Sigmoid colon (tissue), 6 donors: ENCODE measurements at regions not wholly inside any gene's neighbourhood (a gene's known extent, or its start where the extent isn't known, plus 50 kb on each side); places are given as distances from the start of the nearest gene placed in this dataset.
"Not testable (repeated sequence)": the region's sequence is repeated elsewhere in the genome, so short reads cannot be mapped to it uniquely, and the experiment has no call there.

Experiments
- DNase-seq: peaks from one replicate; pipeline ENCODE4 v3.0.0-alpha.2; 2019
- H3K27ac ChIP-seq, 4 donors: fragments of 200-600 bp; sonication (generic); one replicate each; pipeline ENCODE4 v1.5.1; 2016 to 2019; ENCODE audit warnings: mild to moderate bottlenecking in 1 of 4
- H3K27me3 ChIP-seq, 3 donors: fragments of 200-600 bp; sonication (generic); one replicate each; pipeline ENCODE4 v1.5.1; 2019; ENCODE audit warnings: mild to moderate bottlenecking in 1 of 3
- H3K36me3 ChIP-seq, 4 donors: fragments of 200-600 bp; sonication (generic); one replicate each; pipeline ENCODE4 v1.5.1; 2016 to 2019
- H3K4me1 ChIP-seq, 4 donors: fragments of 200-600 bp; sonication (generic); one replicate each; pipeline ENCODE4 v1.5.1; 2017 to 2019
- H3K4me3 ChIP-seq, 4 donors: fragments of 200-600 bp; sonication (generic); one replicate each; pipeline ENCODE4 v1.5.1; 2017 to 2019; ENCODE audit warnings: mild to moderate bottlenecking in 2 of 4, moderate library complexity in 1 of 4
- H3K9me3 ChIP-seq, 4 donors: fragments of 200-600 bp in 3 of 4; sonication (generic) in 3 of 4; one replicate each; pipeline versions ENCODE4 v1.5.1 to v1.6.1; 2013 to 2019
- EP300 ChIP-seq, 4 donors: sonication (generic); formaldehyde crosslinking; IDR thresholded peaks; one replicate each; pipeline ENCODE4 v1.6.1; 2017; ENCODE audit warnings: antibody characterized with exemption in 4 of 4
- POLR2A ChIP-seq, 2 donors: fragments of 450-650 bp; IDR thresholded peaks; one replicate each; pipeline ENCODE4 v1.6.1; 2016; ENCODE audit warnings: antibody characterized with exemption in 2 of 2, mild to moderate bottlenecking in 2 of 2, moderate library complexity in 2 of 2
- POLR2AphosphoS5 ChIP-seq, 4 donors: sonication (generic); formaldehyde crosslinking; IDR thresholded peaks; one replicate each; pipeline ENCODE4 v1.6.1; 2017; ENCODE audit warnings: antibody characterized with exemption in 4 of 4
- WGBS, 2 donors: extraction: QIAGEN DNeasy Blood & Tissue Kit; methylation state at CpG; one replicate each; pipeline ENCODE4 v1.1.7; 2013; 5-methylcytosine and 5-hydroxymethylcytosine counted together
- intact Hi-C: fragments of 100-400 bp; cut with DNase I; formaldehyde crosslinking; loops from one replicate; pipeline ENCODE4 v1.15.1; 2023
- TF ChIP-seq, protein P1 (sequence below), 4 experiments: fragments of 450-650 bp in 3 of 4; fragments of 200-600 bp in 1 of 4; IDR thresholded peaks; one replicate each; pipeline ENCODE4 v1.5.1; 2016 to 2019; ENCODE audit warnings: antibody characterized with exemption in 4 of 4, mild to moderate bottlenecking in 3 of 4, moderate library complexity in 2 of 4
- donor health status: healthy with polysubstance abuse.
- donor health status: healthy.

DNA sequence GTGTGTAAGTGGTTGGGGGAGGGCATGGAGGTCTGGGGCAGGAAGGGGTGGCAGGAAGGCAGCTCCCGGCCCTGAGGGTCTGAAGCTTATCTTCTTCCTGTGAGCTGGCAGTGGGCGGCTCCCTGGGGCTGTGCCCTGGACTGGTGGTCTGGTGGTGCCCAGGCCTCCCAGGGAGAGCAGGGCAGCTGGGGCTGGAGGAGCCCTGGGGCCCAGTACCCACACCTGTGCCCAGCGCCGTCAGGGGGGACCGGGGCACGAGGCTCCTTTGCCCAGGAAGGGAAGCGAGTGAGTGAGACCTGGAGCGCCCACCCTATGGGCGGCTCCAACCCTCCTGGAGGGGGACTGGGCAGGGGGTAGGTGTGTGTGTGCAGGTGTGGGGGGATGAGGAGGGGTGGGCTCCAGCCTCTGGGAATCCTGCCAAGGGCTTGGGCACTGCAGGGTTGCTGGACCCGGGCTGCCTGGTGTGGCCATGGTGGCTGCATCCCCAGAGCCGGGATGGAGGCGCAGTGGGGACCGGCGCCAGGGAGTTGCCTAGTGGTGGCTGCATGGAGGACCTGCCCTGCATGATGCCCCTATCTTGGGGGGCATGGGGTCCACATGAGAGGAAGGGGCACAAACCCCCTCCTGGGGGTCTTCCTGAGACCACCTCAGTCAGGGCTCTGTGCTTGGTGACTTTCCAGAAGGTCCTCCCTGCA, 353.6 kb downstream of the TMEM121 start:
- DNase-seq: peak; percentile 52
- no peak overlapping the region for H3K27ac ChIP-seq
- 68 to 79% methylated on average over 14 of the region's 14 CpGs for WGBS, 2 donors
- H3K9me3 ChIP-seq: no peaks in the 10 kb centered on the region
- TF ChIP-seq POLR2A (IDR thresholded peaks at IDR 0.05): no peak
- TF ChIP-seq POLR2AphosphoS5 (IDR thresholded peaks at IDR 0.05): no peak
- no peak for TF ChIP-seq EP300 (IDR thresholded peaks at IDR 0.05)
- TF ChIP-seq, protein P1, sequence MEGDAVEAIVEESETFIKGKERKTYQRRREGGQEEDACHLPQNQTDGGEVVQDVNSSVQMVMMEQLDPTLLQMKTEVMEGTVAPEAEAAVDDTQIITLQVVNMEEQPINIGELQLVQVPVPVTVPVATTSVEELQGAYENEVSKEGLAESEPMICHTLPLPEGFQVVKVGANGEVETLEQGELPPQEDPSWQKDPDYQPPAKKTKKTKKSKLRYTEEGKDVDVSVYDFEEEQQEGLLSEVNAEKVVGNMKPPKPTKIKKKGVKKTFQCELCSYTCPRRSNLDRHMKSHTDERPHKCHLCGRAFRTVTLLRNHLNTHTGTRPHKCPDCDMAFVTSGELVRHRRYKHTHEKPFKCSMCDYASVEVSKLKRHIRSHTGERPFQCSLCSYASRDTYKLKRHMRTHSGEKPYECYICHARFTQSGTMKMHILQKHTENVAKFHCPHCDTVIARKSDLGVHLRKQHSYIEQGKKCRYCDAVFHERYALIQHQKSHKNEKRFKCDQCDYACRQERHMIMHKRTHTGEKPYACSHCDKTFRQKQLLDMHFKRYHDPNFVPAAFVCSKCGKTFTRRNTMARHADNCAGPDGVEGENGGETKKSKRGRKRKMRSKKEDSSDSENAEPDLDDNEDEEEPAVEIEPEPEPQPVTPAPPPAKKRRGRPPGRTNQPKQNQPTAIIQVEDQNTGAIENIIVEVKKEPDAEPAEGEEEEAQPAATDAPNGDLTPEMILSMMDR (IDR thresholded peaks at IDR 0.05): no peak
- intact Hi-C loops: no loop called here
- H3K36me3 ChIP-seq: no peaks in the 10 kb centered on the region
- no peaks in the 10 kb centered on the region for H3K4me1 ChIP-seq
- H3K27me3 ChIP-seq: peaks cover 0 to 6% (median 0%) of the 10 kb centered on the region in 3 donors
- no peak overlapping the region for H3K4me3 ChIP-seq

DNA sequence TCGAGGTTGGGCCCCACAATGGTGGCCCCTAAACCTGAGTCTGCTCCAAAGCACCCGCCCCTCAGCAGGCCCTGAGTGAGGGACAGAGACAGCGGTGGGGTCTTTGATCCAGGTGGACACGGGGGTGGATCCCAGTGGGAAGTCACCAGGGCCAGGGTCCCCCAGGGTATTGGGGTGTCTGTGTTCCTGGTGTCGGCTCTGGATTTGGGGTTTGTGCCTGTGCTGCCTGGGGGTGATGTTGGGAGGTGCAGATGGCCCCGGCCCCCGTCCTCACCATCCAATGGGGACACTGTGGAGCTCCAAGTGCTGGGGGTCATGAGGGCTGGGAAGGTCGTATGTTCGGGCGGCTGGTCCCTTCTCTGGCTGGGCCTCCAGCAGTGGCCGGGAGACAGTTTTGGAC, 354.2 kb downstream of the TMEM121 start:
- WGBS, 2 donors: 66 to 69% methylated on average over 11 of the region's 11 CpGs
- TF ChIP-seq POLR2AphosphoS5 (IDR thresholded peaks at IDR 0.05) (no peak), POLR2A (IDR thresholded peaks at IDR 0.05) (no peak), EP300 (IDR thresholded peaks at IDR 0.05) (no peak)
- TF ChIP-seq, protein P1 (IDR thresholded peaks at IDR 0.05): no peak
- Histone ChIP-seq H3K4me1 (no peaks in the 10 kb centered on the region), H3K36me3 (no peaks in the 10 kb centered on the region), H3K27me3 (peaks cover 0 to 6% (median 0%) of the 10 kb centered on the region in 3 donors), H3K27ac (no peak overlapping the region), H3K9me3 (no peaks in the 10 kb centered on the region), H3K4me3 (no peak overlapping the region)
- peak; percentile 43 for DNase-seq
- intact Hi-C loops: no loop called here

DNA sequence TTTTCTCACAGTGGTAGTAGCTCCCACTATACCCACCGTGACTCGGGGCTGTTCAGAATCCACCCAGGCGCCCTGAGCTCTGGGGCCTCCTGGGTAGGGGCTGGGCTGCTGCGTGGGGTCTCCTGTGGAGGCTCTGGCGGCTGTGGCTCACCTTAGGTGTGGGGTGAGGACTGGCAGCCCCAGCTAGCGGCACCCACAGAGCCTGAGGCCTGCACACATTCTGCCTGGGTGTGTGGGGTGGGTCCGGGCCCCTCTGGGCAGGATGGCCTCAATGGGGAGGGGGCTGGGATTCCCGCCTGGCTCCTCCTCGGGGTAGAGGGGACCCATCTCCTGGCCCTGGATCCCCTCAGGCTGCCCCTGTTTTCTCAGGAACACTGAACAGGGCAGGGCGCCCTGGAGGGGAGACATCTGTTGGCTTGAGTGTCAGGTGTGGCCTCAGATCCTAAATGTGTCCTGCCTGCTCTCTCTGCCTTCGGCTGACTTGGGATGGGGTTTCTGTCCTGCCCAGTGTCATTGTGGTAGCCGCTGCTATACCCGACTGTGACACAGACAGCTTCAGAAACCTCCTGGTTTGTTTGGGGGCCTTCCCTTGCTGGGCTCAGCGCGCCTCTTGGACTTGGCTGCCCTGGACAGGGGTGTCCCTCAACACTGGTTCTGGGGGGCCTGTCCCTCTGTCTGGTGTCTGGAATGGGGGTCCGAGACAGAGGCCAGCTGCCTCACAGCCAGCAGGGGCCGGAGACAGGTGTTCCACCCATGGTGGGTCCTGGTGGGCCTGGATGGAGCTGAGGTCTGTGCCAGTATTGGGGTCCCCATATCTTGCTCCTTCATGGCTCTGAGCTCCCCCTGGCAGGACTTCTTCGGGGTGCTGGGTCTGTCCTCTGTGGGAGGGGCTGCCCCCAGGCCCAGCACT, 354.9 kb downstream of the TMEM121 start:
- DNase-seq: peak; percentile 45
- no peaks in the 10 kb centered on the region for H3K36me3 ChIP-seq
- intact Hi-C loops: no loop called here

DNA sequence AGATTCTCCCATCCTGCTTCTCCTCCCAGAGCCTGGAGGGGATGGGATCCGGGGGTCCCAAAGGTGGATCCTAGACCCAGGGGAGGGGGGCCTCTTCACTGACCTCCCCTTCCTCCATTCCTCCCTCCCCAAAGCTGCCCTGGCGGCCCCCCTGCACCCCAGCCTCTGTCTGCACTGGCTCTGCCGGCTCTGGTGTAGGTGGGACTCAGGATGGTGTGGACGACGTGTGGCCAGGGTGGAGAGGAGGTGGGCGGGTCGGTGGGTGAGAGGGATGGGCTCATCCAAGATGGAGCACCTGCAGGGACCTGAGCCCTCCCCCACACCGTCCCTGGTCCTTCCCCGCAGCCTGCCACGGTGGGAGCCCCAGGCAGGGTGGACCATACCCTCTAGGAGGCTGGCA, 355.6 kb downstream of the TMEM121 start:
- DNase-seq: peak; percentile 43
- WGBS, 2 donors: 68 to 73% methylated on average over 10 of the region's 10 CpGs
- H3K27ac ChIP-seq, intact Hi-C loops, H3K27me3 ChIP-seq, H3K36me3 ChIP-seq, H3K9me3 ChIP-seq, H3K4me3 ChIP-seq, H3K4me1 ChIP-seq: not testable (repeated sequence)

More for the DNA sequence above, 354.9 kb downstream of the TMEM121 start:
- Histone ChIP-seq H3K27me3 (peaks cover 0 to 6% (median 0%) of the 10 kb centered on the region in 3 donors), H3K4me3 (no peak overlapping the region), H3K4me1 (no peaks in the 10 kb centered on the region), H3K9me3 (no peaks in the 10 kb centered on the region), H3K27ac (no peak overlapping the region)
- TF ChIP-seq POLR2AphosphoS5 (IDR thresholded peaks at IDR 0.05) (no peak), EP300 (IDR thresholded peaks at IDR 0.05) (no peak), POLR2A (IDR thresholded peaks at IDR 0.05) (no peak)
- TF ChIP-seq, protein P1 (IDR thresholded peaks at IDR 0.05): no peak
- WGBS, 2 donors: 69 to 70% methylated on average over 18 of the region's 18 CpGs

DNA sequence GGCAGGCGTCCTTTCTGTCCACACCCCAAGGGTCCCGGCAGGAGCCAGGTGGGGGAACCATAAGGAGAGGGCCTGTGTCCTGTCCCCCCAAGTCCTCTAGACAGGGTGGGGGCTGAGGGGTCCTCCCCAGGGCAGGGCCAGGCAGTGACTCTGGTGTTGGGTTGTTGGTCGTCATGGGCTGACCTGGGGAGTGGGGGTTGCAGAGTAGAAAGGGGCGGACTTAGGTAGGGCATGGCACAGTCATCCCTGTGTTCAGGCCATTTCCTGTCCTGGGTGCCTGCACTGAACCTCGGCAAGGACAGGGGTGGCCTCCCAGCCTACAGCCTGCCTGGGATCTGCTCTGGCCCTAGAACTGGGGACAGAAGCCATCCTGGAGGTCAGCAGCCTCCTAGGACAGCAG, 356.2 kb downstream of the TMEM121 start:
- H3K27me3 ChIP-seq: peaks cover 0 to 6% (median 0%) of the 10 kb centered on the region in 3 donors
- no peak overlapping the region for H3K4me3 ChIP-seq
- H3K9me3 ChIP-seq: no peaks in the 10 kb centered on the region
- H3K4me1 ChIP-seq: no peaks in the 10 kb centered on the region
- no peak for DNase-seq
- intact Hi-C loops: no loop called here
- H3K27ac ChIP-seq: no peak overlapping the region
- TF ChIP-seq, protein P1 (IDR thresholded peaks at IDR 0.05): no peak
- TF ChIP-seq EP300 (IDR thresholded peaks at IDR 0.05): no peak
- TF ChIP-seq POLR2AphosphoS5 (IDR thresholded peaks at IDR 0.05): no peak
- TF ChIP-seq POLR2A (IDR thresholded peaks at IDR 0.05): no peak
- WGBS, 2 donors: 68 to 72% methylated on average over 5 of the region's 5 CpGs
- H3K36me3 ChIP-seq: no peaks in the 10 kb centered on the region
